Neural cell (in vitro differentiated cells): ENCODE measurements at regions not wholly inside any gene's neighbourhood (a gene's known extent, or its start where the extent isn't known, plus 50 kb on each side); places are given as distances from the start of the nearest gene placed in this dataset.

Source experiments
- EZH2 ChIP-seq: fragments of 200-600, 300-800 bp; shearing (Covaris generic), sonication (generic); IDR thresholded peaks from 2 replicates; pipeline ENCODE4 v1.6.1; 2014; ENCODE audit warnings: antibody characterized with exemption, low read length, borderline replicate concordance, mild to moderate bottlenecking; ENCODE audit not compliant: insufficient read depth, poor library complexity, severe bottlenecking
- MXI1 ChIP-seq: fragments of 450-650 bp; conservative IDR thresholded peaks from 2 replicates; pipeline ENCODE4 v1.6.1; 2014; ENCODE audit warnings: antibody characterized with exemption, mild to moderate bottlenecking; ENCODE audit not compliant: poor library complexity, severe bottlenecking
- POLR2AphosphoS5 ChIP-seq: IDR thresholded peaks from 2 replicates; pipeline ENCODE4 v1.6.1; 2012
- RAD21 ChIP-seq: fragments of 450-650 bp; conservative IDR thresholded peaks from 2 replicates; pipeline ENCODE4 v1.6.1; 2014; ENCODE audit warnings: antibody characterized with exemption, mild to moderate bottlenecking, moderate library complexity
- SMC3 ChIP-seq: fragments of 450-650 bp; conservative IDR thresholded peaks from 2 replicates; pipeline ENCODE4 v1.6.1; 2014; ENCODE audit warnings: antibody characterized with exemption, mild to moderate bottlenecking, moderate library complexity; ENCODE audit not compliant: poor library complexity
- TF ChIP-seq, protein P1 (sequence below): fragments of 450-650 bp; IDR thresholded peaks from 2 replicates; pipeline ENCODE4 v1.5.1; 2014; ENCODE audit warnings: antibody characterized with exemption, mild to moderate bottlenecking, moderate library complexity; ENCODE audit not compliant: poor library complexity, severe bottlenecking
- TF ChIP-seq, protein P2 (sequence below): IDR thresholded peaks from 2 replicates; pipeline ENCODE4 v1.6.1; 2012; ENCODE audit warnings: borderline replicate concordance

DNA sequence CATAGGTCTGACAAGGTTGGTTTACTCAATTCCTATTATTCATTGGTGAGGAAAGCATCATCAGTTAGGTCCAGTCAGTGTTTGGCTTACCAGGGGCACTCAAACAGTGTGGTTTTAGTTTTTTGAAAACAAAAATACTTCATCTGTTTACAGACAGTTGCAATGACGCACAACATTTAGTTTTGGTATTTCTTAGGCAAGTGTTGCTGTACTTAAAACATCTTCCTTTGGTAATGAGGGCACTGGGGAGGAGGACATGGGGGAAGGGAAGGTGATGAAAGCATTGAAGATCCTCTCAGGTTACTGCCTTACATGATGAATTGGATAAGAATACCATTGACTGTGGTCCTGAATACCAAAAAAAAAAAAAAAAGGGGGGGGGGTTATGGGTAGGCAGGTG lies 93.7 kb upstream of the MAOA start:
- TF ChIP-seq, protein P1, sequence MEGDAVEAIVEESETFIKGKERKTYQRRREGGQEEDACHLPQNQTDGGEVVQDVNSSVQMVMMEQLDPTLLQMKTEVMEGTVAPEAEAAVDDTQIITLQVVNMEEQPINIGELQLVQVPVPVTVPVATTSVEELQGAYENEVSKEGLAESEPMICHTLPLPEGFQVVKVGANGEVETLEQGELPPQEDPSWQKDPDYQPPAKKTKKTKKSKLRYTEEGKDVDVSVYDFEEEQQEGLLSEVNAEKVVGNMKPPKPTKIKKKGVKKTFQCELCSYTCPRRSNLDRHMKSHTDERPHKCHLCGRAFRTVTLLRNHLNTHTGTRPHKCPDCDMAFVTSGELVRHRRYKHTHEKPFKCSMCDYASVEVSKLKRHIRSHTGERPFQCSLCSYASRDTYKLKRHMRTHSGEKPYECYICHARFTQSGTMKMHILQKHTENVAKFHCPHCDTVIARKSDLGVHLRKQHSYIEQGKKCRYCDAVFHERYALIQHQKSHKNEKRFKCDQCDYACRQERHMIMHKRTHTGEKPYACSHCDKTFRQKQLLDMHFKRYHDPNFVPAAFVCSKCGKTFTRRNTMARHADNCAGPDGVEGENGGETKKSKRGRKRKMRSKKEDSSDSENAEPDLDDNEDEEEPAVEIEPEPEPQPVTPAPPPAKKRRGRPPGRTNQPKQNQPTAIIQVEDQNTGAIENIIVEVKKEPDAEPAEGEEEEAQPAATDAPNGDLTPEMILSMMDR, result no peak
- no peak for TF ChIP-seq RAD21
- TF ChIP-seq, protein P2, sequence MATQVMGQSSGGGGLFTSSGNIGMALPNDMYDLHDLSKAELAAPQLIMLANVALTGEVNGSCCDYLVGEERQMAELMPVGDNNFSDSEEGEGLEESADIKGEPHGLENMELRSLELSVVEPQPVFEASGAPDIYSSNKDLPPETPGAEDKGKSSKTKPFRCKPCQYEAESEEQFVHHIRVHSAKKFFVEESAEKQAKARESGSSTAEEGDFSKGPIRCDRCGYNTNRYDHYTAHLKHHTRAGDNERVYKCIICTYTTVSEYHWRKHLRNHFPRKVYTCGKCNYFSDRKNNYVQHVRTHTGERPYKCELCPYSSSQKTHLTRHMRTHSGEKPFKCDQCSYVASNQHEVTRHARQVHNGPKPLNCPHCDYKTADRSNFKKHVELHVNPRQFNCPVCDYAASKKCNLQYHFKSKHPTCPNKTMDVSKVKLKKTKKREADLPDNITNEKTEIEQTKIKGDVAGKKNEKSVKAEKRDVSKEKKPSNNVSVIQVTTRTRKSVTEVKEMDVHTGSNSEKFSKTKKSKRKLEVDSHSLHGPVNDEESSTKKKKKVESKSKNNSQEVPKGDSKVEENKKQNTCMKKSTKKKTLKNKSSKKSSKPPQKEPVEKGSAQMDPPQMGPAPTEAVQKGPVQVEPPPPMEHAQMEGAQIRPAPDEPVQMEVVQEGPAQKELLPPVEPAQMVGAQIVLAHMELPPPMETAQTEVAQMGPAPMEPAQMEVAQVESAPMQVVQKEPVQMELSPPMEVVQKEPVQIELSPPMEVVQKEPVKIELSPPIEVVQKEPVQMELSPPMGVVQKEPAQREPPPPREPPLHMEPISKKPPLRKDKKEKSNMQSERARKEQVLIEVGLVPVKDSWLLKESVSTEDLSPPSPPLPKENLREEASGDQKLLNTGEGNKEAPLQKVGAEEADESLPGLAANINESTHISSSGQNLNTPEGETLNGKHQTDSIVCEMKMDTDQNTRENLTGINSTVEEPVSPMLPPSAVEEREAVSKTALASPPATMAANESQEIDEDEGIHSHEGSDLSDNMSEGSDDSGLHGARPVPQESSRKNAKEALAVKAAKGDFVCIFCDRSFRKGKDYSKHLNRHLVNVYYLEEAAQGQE, result no peak
- TF ChIP-seq POLR2AphosphoS5, result no peak
- TF ChIP-seq EZH2, result no peak
- TF ChIP-seq SMC3, result no peak
- TF ChIP-seq MXI1, result no peak
